BE2C (cell line): ENCODE measurements at regions not wholly inside any gene's neighbourhood (a gene's known extent, or its start where the extent isn't known, plus 50 kb on each side); places are given as distances from the start of the nearest gene placed in this dataset.

Experiments used
- DNase-seq: peaks from one replicate; pipeline ENCODE4 v3.0.0-alpha.2; 2020
- H3K27me3 ChIP-seq: fragments of 250-450 bp; sonication (Bioruptor Pico); 2 replicates; pipeline ENCODE4 v1.5.1; 2020; ENCODE audit warnings: mild to moderate bottlenecking
- H3K36me3 ChIP-seq: fragments of 250-450 bp; sonication (Bioruptor Pico); 2 replicates; pipeline ENCODE4 v1.5.1; 2020; ENCODE audit warnings: mild to moderate bottlenecking
- H3K4me1 ChIP-seq: fragments of 250-450 bp; sonication (Bioruptor Pico); 2 replicates; pipeline ENCODE4 v1.5.1; 2020
- H3K4me3 ChIP-seq: 2 replicates; pipeline ENCODE4 v1.5.1; 2011; ENCODE audit warnings: low read depth, low read length
- H3K9me3 ChIP-seq: fragments of 250-450 bp; sonication (Bioruptor Pico); 2 replicates; pipeline ENCODE4 v1.5.1; 2020
- CTCF ChIP-seq: IDR thresholded peaks from 2 replicates; pipeline ENCODE4 v1.5.1; 2012; ENCODE audit warnings: mild to moderate bottlenecking, low read depth, low read length

- no peaks in the 10 kb centered on the region for H3K27me3 ChIP-seq
- no peak for DNase-seq
- no peak overlapping the region for H3K4me3 ChIP-seq
- no peaks in the 10 kb centered on the region for H3K9me3 ChIP-seq
- no peak for TF ChIP-seq CTCF
- H3K4me1 ChIP-seq = no peaks in the 10 kb centered on the region
- no peaks in the 10 kb centered on the region for H3K36me3 ChIP-seq
These were observed 240.8 kb upstream of the RGPD4 start for GRCh38 chr2:107585851-107586250.

GRCh38 chr2:107588181-107588580 lies 238.5 kb upstream of the RGPD4 start:
- Histone ChIP-seq H3K4me1 (no peaks in the 10 kb centered on the region), H3K27me3 (no peaks in the 10 kb centered on the region), H3K4me3 (no peak overlapping the region), H3K36me3 (no peaks in the 10 kb centered on the region), H3K9me3 (no peaks in the 10 kb centered on the region)
- DNase-seq = no peak
- TF ChIP-seq CTCF = no peak

GRCh38 chr2:107589079-107589491 lies 237.6 kb upstream of the RGPD4 start:
- Histone ChIP-seq H3K36me3 (no peaks in the 10 kb centered on the region), H3K9me3 (no peaks in the 10 kb centered on the region), H3K4me3 (no peak overlapping the region), H3K4me1 (no peaks in the 10 kb centered on the region), H3K27me3 (no peaks in the 10 kb centered on the region)
- no peak for DNase-seq
- TF ChIP-seq CTCF = no peak

- no peak for DNase-seq
- Histone ChIP-seq H3K27me3 (no peaks in the 10 kb centered on the region), H3K9me3 (no peaks in the 10 kb centered on the region), H3K4me1 (no peaks in the 10 kb centered on the region), H3K4me3 (no peak overlapping the region), H3K36me3 (no peaks in the 10 kb centered on the region)
- no peak for TF ChIP-seq CTCF
These were observed 235.0 kb upstream of the RGPD4 start for GRCh38 chr2:107591561-107592279.

- DNase-seq = no peak
- Histone ChIP-seq H3K4me3 (no peak overlapping the region), H3K4me1 (no peaks in the 10 kb centered on the region), H3K9me3 (no peaks in the 10 kb centered on the region), H3K27me3 (no peaks in the 10 kb centered on the region), H3K36me3 (no peaks in the 10 kb centered on the region)
- TF ChIP-seq CTCF = no peak
These were observed 234.4 kb upstream of the RGPD4 start for GRCh38 chr2:107592280-107592624.

GRCh38 chr2:107595285-107595684 lies 231.4 kb upstream of the RGPD4 start:
- Histone ChIP-seq H3K27me3 (no peaks in the 10 kb centered on the region), H3K4me1 (no peaks in the 10 kb centered on the region), H3K36me3 (no peaks in the 10 kb centered on the region), H3K4me3 (no peak overlapping the region), H3K9me3 (no peaks in the 10 kb centered on the region)
- no peak for TF ChIP-seq CTCF
- no peak for DNase-seq
